ENCODE measurements at regions not wholly inside any gene's neighbourhood (a gene's known extent, or its start where the extent isn't known, plus 50 kb on each side); places are given as distances from the start of the nearest gene placed in this dataset.
"Not testable (repeated sequence)": the region's sequence is repeated elsewhere in the genome, so short reads cannot be mapped to it uniquely, and the experiment has no call there.

DNA sequence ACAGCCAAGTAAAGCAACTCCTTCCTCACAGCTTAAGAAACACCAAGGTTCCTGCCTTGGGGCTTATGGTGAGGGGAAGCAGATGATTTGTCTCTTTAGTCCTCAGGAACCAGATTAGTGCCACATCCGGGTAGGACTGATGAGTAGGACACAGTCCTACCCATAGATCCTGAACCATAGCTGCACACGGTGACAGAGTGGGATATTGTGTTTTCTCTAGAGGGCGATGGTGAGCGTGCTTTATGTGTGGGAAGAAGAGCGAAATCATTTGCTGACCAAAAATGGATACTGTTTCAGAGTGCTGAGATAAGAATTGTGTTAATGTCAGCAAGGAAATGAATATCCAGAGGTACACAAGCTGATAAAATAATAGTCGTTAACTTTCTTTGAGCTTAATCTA, 209.0 kb upstream of the FBXL7 start:
- Histone ChIP-seq H3K27ac (no peak overlapping the region), H3K4me3 (no peak overlapping the region)
- DNase-seq (ENCODE audit: low spot score) = no peak
- TF ChIP-seq, protein P1, sequence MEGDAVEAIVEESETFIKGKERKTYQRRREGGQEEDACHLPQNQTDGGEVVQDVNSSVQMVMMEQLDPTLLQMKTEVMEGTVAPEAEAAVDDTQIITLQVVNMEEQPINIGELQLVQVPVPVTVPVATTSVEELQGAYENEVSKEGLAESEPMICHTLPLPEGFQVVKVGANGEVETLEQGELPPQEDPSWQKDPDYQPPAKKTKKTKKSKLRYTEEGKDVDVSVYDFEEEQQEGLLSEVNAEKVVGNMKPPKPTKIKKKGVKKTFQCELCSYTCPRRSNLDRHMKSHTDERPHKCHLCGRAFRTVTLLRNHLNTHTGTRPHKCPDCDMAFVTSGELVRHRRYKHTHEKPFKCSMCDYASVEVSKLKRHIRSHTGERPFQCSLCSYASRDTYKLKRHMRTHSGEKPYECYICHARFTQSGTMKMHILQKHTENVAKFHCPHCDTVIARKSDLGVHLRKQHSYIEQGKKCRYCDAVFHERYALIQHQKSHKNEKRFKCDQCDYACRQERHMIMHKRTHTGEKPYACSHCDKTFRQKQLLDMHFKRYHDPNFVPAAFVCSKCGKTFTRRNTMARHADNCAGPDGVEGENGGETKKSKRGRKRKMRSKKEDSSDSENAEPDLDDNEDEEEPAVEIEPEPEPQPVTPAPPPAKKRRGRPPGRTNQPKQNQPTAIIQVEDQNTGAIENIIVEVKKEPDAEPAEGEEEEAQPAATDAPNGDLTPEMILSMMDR (IDR thresholded peaks at IDR 0.05) = no peak

DNA sequence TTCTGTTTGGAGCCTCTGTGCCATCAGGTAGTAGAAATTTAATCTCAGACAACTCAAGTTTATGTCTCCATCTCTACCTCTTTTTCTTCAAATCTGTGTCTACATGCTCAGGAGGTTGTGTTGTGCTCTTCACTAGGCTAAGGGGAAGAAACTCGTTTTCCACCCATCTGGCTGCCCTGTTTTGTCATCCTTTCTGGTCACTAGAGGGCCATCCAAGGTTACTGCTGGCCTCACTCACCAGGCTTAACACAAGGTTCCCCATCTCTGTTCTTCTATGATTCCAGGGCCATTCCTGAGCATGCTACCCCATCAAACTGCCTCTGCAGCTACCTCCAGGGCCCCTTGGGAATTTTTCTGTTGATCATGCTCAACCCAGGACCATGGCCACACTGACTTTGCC, 213.3 kb upstream of the FBXL7 start:
- TF ChIP-seq, protein P1 (IDR thresholded peaks at IDR 0.05) = no peak
- no peak overlapping the region for H3K4me3 ChIP-seq
- no peak overlapping the region for H3K27ac ChIP-seq
- DNase-seq (ENCODE audit: low spot score) = no peak

DNA sequence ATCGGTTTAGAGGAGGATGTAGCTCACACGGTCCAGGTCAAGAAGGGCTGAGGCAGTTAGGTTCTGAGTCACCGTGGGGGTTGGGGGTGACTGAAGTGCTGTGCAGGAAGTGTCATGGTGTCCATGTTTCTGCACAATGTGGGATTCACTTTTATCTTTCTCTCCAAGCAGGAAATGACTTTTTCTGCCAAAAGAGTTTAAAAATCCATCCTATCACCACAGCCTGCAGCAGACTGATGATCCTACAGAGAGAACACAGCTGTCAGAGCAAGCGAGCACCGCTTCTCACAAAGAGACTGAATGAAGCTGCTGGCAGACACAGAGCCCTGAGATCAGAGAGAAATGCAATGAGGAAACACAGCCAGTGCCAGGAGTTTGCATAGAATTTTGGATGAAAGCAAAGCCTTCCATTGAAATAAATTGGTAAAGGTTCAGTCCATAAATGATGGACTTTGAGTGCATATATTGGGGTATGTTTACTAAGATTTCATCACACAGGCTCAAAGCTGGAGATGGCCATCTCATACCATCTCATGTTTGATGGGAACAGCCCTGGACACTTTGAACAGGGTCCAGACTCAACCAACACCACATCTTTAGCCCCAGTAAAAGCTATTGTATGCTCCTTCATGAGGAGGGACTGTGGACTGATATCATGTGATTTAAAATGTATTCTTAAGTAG, 213.9 kb upstream of the FBXL7 start:
- DNase-seq (ENCODE audit: low spot score) = no peak
- TF ChIP-seq, protein P1 (IDR thresholded peaks at IDR 0.05) = no peak

DNA sequence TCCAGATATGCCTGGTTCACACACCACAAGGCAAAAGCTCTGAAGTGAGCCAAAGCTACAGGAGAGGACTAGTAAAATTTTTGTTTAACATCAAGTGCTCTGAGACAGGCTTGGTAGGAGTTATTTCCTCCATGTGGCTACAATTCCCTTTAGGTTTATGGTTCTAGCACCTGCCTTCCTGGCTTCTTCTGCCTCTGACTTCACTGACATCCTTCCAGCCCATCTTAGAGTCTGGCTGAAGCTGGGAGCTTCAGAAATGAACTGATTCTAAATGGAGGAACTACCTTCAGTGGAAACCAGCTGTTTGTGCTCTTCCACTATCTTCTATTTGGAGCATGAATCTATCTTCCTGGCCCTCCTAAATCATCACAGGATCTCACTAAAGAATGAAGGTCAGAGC, 215.3 kb upstream of the FBXL7 start:
- DNase-seq (ENCODE audit: low spot score) = no peak
- H3K4me3 ChIP-seq = no peak overlapping the region
- no peak overlapping the region for H3K27ac ChIP-seq
- TF ChIP-seq, protein P1 (IDR thresholded peaks at IDR 0.05) = no peak

More for the DNA sequence above, 213.9 kb upstream of the FBXL7 start:
- no peak overlapping the region for H3K27ac ChIP-seq
- H3K4me3 ChIP-seq = no peak overlapping the region

DNA sequence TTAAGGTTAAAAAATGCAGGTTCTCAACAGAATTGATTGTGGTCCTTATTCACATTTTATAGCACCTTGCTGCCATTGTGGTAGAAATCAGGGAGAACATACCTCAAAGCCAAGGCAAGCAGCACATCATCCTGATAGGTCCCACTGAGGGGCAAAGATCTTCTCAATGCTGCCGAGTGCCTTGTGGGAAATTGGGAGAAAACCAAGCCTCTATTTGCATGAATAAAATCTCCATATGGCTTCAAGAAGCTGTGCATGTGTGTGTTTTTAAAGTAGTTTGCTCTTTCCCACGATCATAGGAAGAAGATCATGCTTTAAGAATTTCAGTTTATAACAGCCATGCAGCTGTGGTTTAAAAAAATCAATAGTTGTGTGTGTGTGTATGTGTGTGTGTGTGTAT, 216.9 kb upstream of the FBXL7 start:
- TF ChIP-seq, protein P1 (IDR thresholded peaks at IDR 0.05) = no peak
- Histone ChIP-seq H3K27ac (no peak overlapping the region), H3K4me3 (no peak overlapping the region)
- no peak for DNase-seq (ENCODE audit: low spot score)

DNA sequence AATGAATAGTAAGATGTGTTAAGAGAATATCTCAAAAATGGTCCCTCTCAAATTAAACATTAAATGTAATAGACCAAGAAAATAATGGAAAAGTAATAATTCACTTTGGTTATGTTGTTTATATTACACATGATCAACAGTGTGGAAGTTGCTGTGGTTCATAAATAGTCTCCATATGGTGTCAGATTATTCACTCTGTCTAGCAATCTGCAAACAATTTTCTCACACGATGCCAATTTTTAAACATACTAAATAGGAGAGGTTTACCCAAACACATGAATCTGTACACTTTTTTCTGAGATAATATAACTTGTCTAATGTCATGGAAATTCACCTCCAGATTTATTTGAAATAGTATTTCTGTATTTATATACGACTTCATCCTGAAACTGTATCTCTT, 217.4 kb upstream of the FBXL7 start:
- TF ChIP-seq, protein P1 (IDR thresholded peaks at IDR 0.05) = no peak
- no peak overlapping the region for H3K4me3 ChIP-seq
- DNase-seq (ENCODE audit: low spot score) = no peak
- no peak overlapping the region for H3K27ac ChIP-seq

DNA sequence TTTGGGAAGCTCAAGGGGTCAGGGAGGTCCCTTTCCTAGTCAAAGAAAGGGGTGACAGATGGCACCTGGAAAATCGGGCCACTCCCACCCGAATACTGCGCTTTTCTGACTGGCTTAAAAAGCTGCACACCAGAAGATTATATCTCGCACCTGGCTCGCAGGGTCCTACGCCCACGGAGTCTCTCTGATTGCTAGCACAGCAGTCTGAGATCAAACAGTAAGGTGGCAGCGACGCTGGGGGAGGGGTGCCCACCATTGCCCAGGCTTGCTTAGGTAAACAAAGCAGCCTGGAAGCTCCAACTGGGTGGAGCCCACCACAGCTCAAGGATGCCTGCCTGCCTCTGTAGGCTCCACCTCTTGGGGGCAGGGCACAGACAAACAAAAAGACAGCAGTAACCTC, 228.4 kb upstream of the FBXL7 start:
- H3K4me3 ChIP-seq; H3K27ac ChIP-seq; DNase-seq (ENCODE audit: low spot score): not testable (repeated sequence)

Data from coronary artery (tissue), 2 donors.